GM12872 (cell line): ENCODE measurements at regions not wholly inside any gene's neighbourhood (a gene's known extent, or its start where the extent isn't known, plus 50 kb on each side); places are given as distances from the start of the nearest gene placed in this dataset.

Source experiments
- TF ChIP-seq, protein P1 (sequence below): IDR thresholded peaks from 3 replicates; pipeline ENCODE4 v1.5.1; 2011; ENCODE audit warnings: low read depth, mild to moderate bottlenecking, low read length, moderate library complexity; ENCODE audit not compliant: insufficient read depth

- TF ChIP-seq, protein P1, sequence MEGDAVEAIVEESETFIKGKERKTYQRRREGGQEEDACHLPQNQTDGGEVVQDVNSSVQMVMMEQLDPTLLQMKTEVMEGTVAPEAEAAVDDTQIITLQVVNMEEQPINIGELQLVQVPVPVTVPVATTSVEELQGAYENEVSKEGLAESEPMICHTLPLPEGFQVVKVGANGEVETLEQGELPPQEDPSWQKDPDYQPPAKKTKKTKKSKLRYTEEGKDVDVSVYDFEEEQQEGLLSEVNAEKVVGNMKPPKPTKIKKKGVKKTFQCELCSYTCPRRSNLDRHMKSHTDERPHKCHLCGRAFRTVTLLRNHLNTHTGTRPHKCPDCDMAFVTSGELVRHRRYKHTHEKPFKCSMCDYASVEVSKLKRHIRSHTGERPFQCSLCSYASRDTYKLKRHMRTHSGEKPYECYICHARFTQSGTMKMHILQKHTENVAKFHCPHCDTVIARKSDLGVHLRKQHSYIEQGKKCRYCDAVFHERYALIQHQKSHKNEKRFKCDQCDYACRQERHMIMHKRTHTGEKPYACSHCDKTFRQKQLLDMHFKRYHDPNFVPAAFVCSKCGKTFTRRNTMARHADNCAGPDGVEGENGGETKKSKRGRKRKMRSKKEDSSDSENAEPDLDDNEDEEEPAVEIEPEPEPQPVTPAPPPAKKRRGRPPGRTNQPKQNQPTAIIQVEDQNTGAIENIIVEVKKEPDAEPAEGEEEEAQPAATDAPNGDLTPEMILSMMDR, result no peak
Measured at GRCh38 chr7:28347475-28348318, 64.6 kb upstream of the CREB5 start.

- TF ChIP-seq, protein P1, result no peak
Measured at GRCh38 chr7:28348636-28349035, 63.7 kb upstream of the CREB5 start.

DNA sequence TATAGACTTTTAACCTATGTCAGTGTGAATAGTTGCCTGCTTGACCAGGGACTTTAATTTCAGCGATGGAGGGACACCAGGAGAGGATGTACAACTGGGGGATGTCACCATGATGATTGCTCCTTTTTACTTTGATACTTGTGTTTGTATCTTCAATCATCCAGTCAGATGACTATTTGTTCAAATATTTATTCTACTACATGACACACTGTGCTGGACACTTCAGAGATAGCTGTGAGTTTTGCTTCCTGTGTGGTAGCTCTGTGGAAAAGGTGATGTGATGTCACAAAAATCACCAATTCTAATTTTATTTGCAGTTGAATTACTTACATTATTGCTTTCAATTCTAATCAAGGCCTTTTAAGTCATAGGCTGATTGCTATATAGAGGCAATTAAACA, 62.7 kb upstream of the CREB5 start:
- TF ChIP-seq, protein P1, result no peak

- TF ChIP-seq, protein P1, result no peak
Measured at GRCh38 chr7:28350662-28351061, 61.7 kb upstream of the CREB5 start.

- TF ChIP-seq, protein P1, result no peak
Measured at GRCh38 chr7:28351450-28351849, 60.9 kb upstream of the CREB5 start.

DNA sequence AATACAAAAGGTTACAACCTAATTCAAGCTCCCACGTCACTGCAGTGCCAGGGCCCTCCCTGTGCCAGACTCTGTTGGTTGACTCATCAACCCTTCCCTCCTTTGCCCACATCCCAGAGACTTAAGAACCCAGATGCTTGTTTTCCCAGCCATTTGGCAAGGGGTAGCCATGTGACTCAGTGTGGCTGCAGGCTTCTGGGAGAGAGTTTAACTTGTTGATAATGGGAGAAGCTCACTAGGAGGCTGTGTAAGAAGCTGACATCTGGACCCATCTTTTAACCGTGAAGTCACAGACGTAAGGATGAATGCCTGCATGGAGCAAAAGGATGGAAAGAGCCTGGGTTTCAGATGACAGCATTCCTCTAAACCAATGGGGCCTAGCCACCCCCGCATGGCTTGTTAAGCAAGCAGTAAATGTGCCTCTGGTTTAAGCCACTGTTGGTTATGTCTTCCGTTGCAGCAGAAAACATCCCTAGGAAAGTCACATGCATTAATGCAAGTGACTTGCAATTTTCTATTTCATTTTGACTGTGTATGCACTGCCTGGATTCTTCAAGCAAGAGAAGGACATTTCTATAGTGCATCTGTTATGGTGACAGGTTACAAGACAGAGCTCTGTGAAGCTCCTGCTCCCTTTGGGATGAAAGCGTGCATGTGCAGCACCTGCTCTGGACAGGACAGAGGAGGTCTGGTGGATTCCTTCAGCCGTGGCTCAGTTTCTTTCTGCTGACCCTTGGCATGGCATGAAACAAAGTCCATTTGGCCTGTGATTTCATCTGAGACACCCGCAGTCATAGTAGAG, 57.5 kb upstream of the CREB5 start:
- TF ChIP-seq, protein P1, result no peak

DNA sequence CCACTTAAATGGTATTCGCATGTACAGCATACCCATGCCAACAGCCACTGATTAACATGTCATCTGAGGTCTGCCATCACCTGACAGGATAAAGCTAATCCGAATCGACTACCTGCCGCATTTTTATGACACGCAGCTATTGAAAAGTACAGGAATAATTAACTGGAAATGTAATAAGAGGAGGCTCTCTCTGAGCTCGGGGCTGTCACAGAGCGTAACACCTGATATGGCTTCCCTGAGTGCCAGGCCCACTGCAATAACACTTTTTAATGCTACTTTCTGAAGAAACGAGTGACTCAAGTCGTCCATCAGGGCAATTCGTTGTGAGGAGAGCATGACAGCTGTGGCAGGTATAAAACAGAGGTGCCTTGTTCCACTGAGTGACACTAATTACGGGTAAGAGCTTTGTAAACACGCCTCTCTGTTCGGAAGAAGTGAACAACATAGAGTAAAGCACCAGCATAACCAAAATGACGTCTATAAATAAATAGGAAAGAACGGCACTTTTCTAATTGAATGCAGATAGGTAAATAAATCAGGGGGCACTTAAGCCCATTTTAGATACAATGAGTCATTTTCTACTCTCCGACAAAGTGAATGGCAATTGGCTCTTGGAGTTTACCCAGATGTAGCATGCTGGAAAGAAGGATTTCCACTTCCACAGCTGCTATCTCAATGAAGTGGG, 56.5 kb upstream of the CREB5 start:
- TF ChIP-seq, protein P1, result no peak
